H1 (cell line): ENCODE measurements at regions not wholly inside any gene's neighbourhood (a gene's known extent, or its start where the extent isn't known, plus 50 kb on each side); places are given as distances from the start of the nearest gene placed in this dataset.

Experiments
- BACH1 ChIP-seq: IDR thresholded peaks from 2 replicates; pipeline ENCODE4 v1.6.1; 2012; ENCODE audit warnings: low read length, improper control_type of control experiment
- CHD7 ChIP-seq: fragments of 300-600 bp; sonication (generic); IDR thresholded peaks from 2 replicates; pipeline ENCODE4 v1.7.1; 2012; ENCODE audit warnings: low read length, moderate library complexity, mild to moderate bottlenecking, inconsistent platforms; ENCODE audit not compliant: insufficient replicate concordance
- EGR1 ChIP-seq: IDR thresholded peaks from 2 replicates; pipeline ENCODE4 v1.6.1; 2011; ENCODE audit warnings: low read depth, low read length, borderline replicate concordance
- EP300 ChIP-seq, 2 experiments: IDR thresholded peaks; 1 replicate in 1 of 2; 2 replicates in 1 of 2; pipeline ENCODE4 v1.6.1; 2011 to 2012; ENCODE audit warnings: low read depth in 2 of 2, low read length in 2 of 2, mild to moderate bottlenecking in 2 of 2, borderline replicate concordance in 1 of 2, inconsistent platforms in 1 of 2, moderate library complexity in 1 of 2
- POLR2AphosphoS5 ChIP-seq: IDR thresholded peaks from 2 replicates; pipeline ENCODE4 v1.6.1; 2011; ENCODE audit warnings: low read depth, low read length
- TBP ChIP-seq: IDR thresholded peaks from 2 replicates; pipeline ENCODE4 v1.6.1; 2011; ENCODE audit warnings: low read depth, low read length, improper control_type of control experiment

GRCh38 chr10:128833671-128834070 lies 633.4 kb upstream of the MGMT start (continued):
- no peak for TF ChIP-seq CHD7
- no peak for TF ChIP-seq POLR2AphosphoS5
- TF ChIP-seq TBP, result no peak
- TF ChIP-seq EP300 (IDR thresholded peaks at IDR 0.05; ENCODE audit: borderline replicate concordance in 1 of 2, low read depth in 2 of 2, low read length in 2 of 2), result no peak
- no peak for TF ChIP-seq BACH1
- no peak for TF ChIP-seq EGR1
